Upper lobe of left lung (tissue), 6 donors: ENCODE measurements at regions not wholly inside any gene's neighbourhood (a gene's known extent, or its start where the extent isn't known, plus 50 kb on each side); places are given as distances from the start of the nearest gene placed in this dataset.

Experiments used
- ATAC-seq, 2 donors: fragments of 200-7000 bp; cut with Tn5 transposase; one replicate each; pipeline ENCODE4 v1.9.1; 2022; ENCODE audit warnings: mild to moderate bottlenecking in 2 of 2, moderate library complexity in 2 of 2; ENCODE audit not compliant: low FRiP score in 2 of 2
- DNase-seq, 2 donors: peaks; one replicate each; pipeline ENCODE4 v3.0.0-alpha.2; 2019 to 2020
- H3K27ac ChIP-seq, 4 donors: fragments of 200-600 bp; sonication (generic); one replicate each; pipeline ENCODE4 v1.5.1; 2016 to 2019
- H3K27me3 ChIP-seq, 4 donors: fragments of 200-600 bp; sonication (generic); one replicate each; pipeline ENCODE4 v1.5.1; 2017 to 2019
- H3K36me3 ChIP-seq, 4 donors: fragments of 200-600 bp; sonication (generic); one replicate each; pipeline ENCODE4 v1.5.1; 2016 to 2019
- H3K4me1 ChIP-seq, 4 donors: fragments of 200-600 bp; sonication (generic); one replicate each; pipeline ENCODE4 v1.5.1; 2018 to 2019
- H3K4me3 ChIP-seq, 4 donors: fragments of 200-600 bp; sonication (generic); one replicate each; pipeline ENCODE4 v1.5.1; 2017 to 2019; ENCODE audit warnings: mild to moderate bottlenecking in 2 of 4, moderate library complexity in 1 of 4
- H3K9me3 ChIP-seq, 4 donors: fragments of 200-600 bp; sonication (generic); one replicate each; pipeline ENCODE4 v1.5.1; 2018 to 2019
- EP300 ChIP-seq, 4 donors: sonication (generic); formaldehyde crosslinking; IDR thresholded peaks; one replicate each; pipeline ENCODE4 v1.5.1; 2017; ENCODE audit warnings: antibody characterized with exemption in 4 of 4, control low read depth in 2 of 4
- POLR2A ChIP-seq, 4 donors: fragments of 450-650 bp; IDR thresholded peaks; one replicate each; pipeline ENCODE4 v1.5.1; 2016 to 2017; ENCODE audit warnings: antibody characterized with exemption in 4 of 4, mild to moderate bottlenecking in 2 of 4
- POLR2AphosphoS5 ChIP-seq, 2 donors: sonication (generic); formaldehyde crosslinking; IDR thresholded peaks; one replicate each; pipeline ENCODE4 v1.5.1; 2017; ENCODE audit warnings: antibody characterized with exemption in 2 of 2
- WGBS, 2 donors: methylation state at CpG; one replicate each; pipeline ENCODE4 v1.1.5; 2017 to 2018; 5-methylcytosine and 5-hydroxymethylcytosine counted together
- TF ChIP-seq, protein P1 (sequence below), 6 experiments: fragments of 450-650 bp in 4 of 6; fragments of 200-600 bp in 2 of 6; sonication (generic) in 2 of 6; IDR thresholded peaks; one replicate each; pipeline ENCODE4 v1.5.1; 2016 to 2019; ENCODE audit warnings: antibody characterized with exemption in 6 of 6
- donor health status: DM: no; HTN: no; CAD: no; lungs with moderate emphysema.
- donor health status: DM: no; HTN: yes; CAD: no; lungs with severe emphysema.

- no peaks in the 10 kb centered on the region for H3K27me3 ChIP-seq
- ATAC-seq = no peak
Measured at GRCh38 chr7:28355635-28356319, 56.5 kb upstream of the CREB5 start.

DNA sequence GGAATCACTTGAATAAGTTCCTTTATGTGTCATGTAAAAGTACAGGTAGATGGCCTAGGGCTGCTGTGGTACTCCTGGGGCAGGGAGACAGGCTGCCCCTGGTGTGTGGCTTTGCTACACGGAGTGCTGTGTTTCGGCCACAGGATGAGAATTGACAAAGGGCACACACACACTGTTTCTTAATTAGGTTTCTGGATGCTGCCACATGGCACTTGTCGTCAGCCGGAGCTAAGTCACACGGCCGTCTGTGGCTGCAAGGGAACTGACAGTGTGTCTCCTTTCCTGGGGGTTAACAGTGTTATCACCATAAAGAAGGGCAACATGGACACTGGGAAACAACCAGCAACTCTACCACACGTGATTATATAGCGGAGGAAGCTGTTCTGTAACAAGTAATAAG, 55.7 kb upstream of the CREB5 start:
- WGBS, 2 donors = 66 to 77% methylated on average over 7 to 8 of the region's 8 CpGs
- H3K4me1 ChIP-seq = no peaks in the 10 kb centered on the region

More at GRCh38 chr7:28355635-28356319, 56.5 kb upstream of the CREB5 start:
- Histone ChIP-seq H3K27ac (no peak overlapping the region), H3K9me3 (no peaks in the 10 kb centered on the region), H3K4me1 (no peaks in the 10 kb centered on the region), H3K36me3 (no peaks in the 10 kb centered on the region), H3K4me3 (no peak overlapping the region)
- DNase-seq = no peak
- TF ChIP-seq POLR2AphosphoS5 (IDR thresholded peaks at IDR 0.05) (no peak), EP300 (IDR thresholded peaks at IDR 0.05) (no peak), POLR2A (IDR thresholded peaks at IDR 0.05) (no peak)
- TF ChIP-seq, protein P1, sequence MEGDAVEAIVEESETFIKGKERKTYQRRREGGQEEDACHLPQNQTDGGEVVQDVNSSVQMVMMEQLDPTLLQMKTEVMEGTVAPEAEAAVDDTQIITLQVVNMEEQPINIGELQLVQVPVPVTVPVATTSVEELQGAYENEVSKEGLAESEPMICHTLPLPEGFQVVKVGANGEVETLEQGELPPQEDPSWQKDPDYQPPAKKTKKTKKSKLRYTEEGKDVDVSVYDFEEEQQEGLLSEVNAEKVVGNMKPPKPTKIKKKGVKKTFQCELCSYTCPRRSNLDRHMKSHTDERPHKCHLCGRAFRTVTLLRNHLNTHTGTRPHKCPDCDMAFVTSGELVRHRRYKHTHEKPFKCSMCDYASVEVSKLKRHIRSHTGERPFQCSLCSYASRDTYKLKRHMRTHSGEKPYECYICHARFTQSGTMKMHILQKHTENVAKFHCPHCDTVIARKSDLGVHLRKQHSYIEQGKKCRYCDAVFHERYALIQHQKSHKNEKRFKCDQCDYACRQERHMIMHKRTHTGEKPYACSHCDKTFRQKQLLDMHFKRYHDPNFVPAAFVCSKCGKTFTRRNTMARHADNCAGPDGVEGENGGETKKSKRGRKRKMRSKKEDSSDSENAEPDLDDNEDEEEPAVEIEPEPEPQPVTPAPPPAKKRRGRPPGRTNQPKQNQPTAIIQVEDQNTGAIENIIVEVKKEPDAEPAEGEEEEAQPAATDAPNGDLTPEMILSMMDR (IDR thresholded peaks at IDR 0.05) = no peak
- 66 to 76% methylated on average over 16 of the region's 16 CpGs for WGBS, 2 donors

GRCh38 chr7:28358423-28358868, 53.9 kb upstream of the CREB5 start:
- Histone ChIP-seq H3K27ac (no peak overlapping the region), H3K4me3 (no peak overlapping the region), H3K4me1 (no peaks in the 10 kb centered on the region), H3K36me3 (no peaks in the 10 kb centered on the region), H3K9me3 (no peaks in the 10 kb centered on the region), H3K27me3 (no peaks in the 10 kb centered on the region)
- 90 to 91% methylated on average over 5 of the region's 5 CpGs for WGBS, 2 donors
- peak in 1 of 2 donors; percentile 87 for ATAC-seq
- TF ChIP-seq, protein P1 (IDR thresholded peaks at IDR 0.05) = no peak
- TF ChIP-seq EP300 (IDR thresholded peaks at IDR 0.05) = no peak
- no peak for TF ChIP-seq POLR2AphosphoS5 (IDR thresholded peaks at IDR 0.05)
- TF ChIP-seq POLR2A (IDR thresholded peaks at IDR 0.05) = no peak
- no peak for DNase-seq

More for the DNA sequence above, 55.7 kb upstream of the CREB5 start:
- DNase-seq (no peak), ATAC-seq (no peak)
- Histone ChIP-seq H3K36me3 (no peaks in the 10 kb centered on the region), H3K4me3 (no peak overlapping the region), H3K27me3 (no peaks in the 10 kb centered on the region), H3K9me3 (no peaks in the 10 kb centered on the region), H3K27ac (no peak overlapping the region)
- TF ChIP-seq EP300 (IDR thresholded peaks at IDR 0.05) (no peak), POLR2AphosphoS5 (IDR thresholded peaks at IDR 0.05) (no peak), POLR2A (IDR thresholded peaks at IDR 0.05) (no peak)

DNA sequence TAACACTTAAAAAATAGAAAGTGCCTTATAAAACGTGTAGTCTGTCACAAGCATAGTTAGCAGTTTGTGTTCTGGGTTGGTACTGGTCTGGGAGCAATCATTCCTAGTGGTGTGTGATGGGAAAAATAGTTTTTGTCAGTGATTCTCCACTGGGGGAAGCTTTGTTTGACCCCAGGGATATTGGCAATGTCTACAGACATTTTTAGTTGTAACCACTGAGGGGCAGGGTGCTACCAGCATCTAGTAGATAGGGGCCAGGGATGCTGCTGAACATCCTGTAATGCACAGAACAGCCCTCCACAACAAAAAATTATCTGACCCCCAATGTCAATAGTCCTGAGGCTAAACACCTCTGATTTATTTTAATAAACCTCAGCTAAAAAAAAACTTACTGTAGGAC, 51.6 kb upstream of the CREB5 start:
- DNase-seq = no peak
- no peak for ATAC-seq
- H3K36me3 ChIP-seq = no peaks in the 10 kb centered on the region
- no peak overlapping the region for H3K27ac ChIP-seq
- 57 to 74% methylated on average over 1 of the region's 1 CpG for WGBS, 2 donors
- no peaks in the 10 kb centered on the region for H3K9me3 ChIP-seq
- no peaks in the 10 kb centered on the region for H3K4me1 ChIP-seq
- TF ChIP-seq POLR2AphosphoS5 (IDR thresholded peaks at IDR 0.05) (no peak), POLR2A (IDR thresholded peaks at IDR 0.05) (no peak), EP300 (IDR thresholded peaks at IDR 0.05) (no peak)
- TF ChIP-seq, protein P1 (IDR thresholded peaks at IDR 0.05) = no peak
- no peak overlapping the region for H3K4me3 ChIP-seq
- H3K27me3 ChIP-seq = no peaks in the 10 kb centered on the region

GRCh38 chr7:28361551-28361950, 50.8 kb upstream of the CREB5 start:
- WGBS, 2 donors = 81 to 92% methylated on average over 1 of the region's 1 CpG
- Histone ChIP-seq H3K27me3 (no peaks in the 10 kb centered on the region), H3K36me3 (no peaks in the 10 kb centered on the region), H3K4me3 (no peak overlapping the region), H3K27ac (no peak overlapping the region), H3K4me1 (no peaks in the 10 kb centered on the region), H3K9me3 (no peaks in the 10 kb centered on the region)
- TF ChIP-seq EP300 (IDR thresholded peaks at IDR 0.05) (no peak), POLR2AphosphoS5 (IDR thresholded peaks at IDR 0.05) (no peak), POLR2A (IDR thresholded peaks at IDR 0.05) (no peak)
- TF ChIP-seq, protein P1 (IDR thresholded peaks at IDR 0.05) = no peak
- ATAC-seq (no peak), DNase-seq (no peak)
